Pancreas (tissue), 10 donors: ENCODE measurements at regions not wholly inside any gene's neighbourhood (a gene's known extent, or its start where the extent isn't known, plus 50 kb on each side); places are given as distances from the start of the nearest gene placed in this dataset.

ENCODE experiments used
- ATAC-seq, 4 donors: fragments of 200-7000 bp; cut with Tn5 transposase; one replicate each; pipeline versions ENCODE4 v1.8.0 to v1.9.1; 2020; ENCODE audit warnings: mild to moderate bottlenecking in 4 of 4, moderate library complexity in 4 of 4
- DNase-seq, 6 donors: peaks; one replicate each; pipeline ENCODE4 v3.0.0-alpha.2; 2020
- FAIRE-seq: peaks from 2 replicates; lab custom pipeline; 2012; peaks lifted over from hg19 to GRCh38; lab: Jason Lieb, UNC
- H3K27ac ChIP-seq, 4 donors: fragments of 200-600 bp; sonication (generic); 1 replicate in 3 of 4; 2 replicates in 1 of 4; pipeline versions ENCODE4 v1.5.0 to v1.8.0; 2020
- H3K27me3 ChIP-seq, 4 donors: fragments of 200-600 bp; one replicate each; pipeline ENCODE4 v1.8.0; 2021
- H3K36me3 ChIP-seq, 3 donors: fragments of 200-600 bp; sonication (generic) in 1 of 3; one replicate each; pipeline versions ENCODE4 v1.5.0 to v1.8.0; 2020 to 2021
- H3K4me1 ChIP-seq, 3 donors: fragments of 200-600 bp; one replicate each; pipeline ENCODE4 v1.8.0; 2021
- H3K4me3 ChIP-seq, 4 donors: fragments of 200-600 bp; sonication (generic) in 2 of 4; one replicate each; pipeline versions ENCODE4 v1.5.0 to v1.8.0; 2020 to 2021
- H3K9me3 ChIP-seq, 4 donors: fragments of 200-600 bp; one replicate each; pipeline ENCODE4 v1.8.0; 2021
- CTCF ChIP-seq, 4 donors: fragments of 200-600 bp; sonication (generic) in 3 of 4; IDR thresholded peaks; one replicate each; pipeline versions ENCODE4 v1.5.0 to v1.8.0; 2021; ENCODE audit warnings: antibody characterized with exemption in 4 of 4
- WGBS, 2 donors: extraction: QIAGEN DNeasy Blood & Tissue Kit; methylation state at CpG; one replicate each; pipeline ENCODE4 v1.1.7; 2013; 5-methylcytosine and 5-hydroxymethylcytosine counted together
- intact Hi-C, 3 donors: fragments of 100-400 bp; cut with DNase I; formaldehyde crosslinking; loops; one replicate each; pipeline versions ENCODE4 v1.11.1 to v1.14.2; 2022
- donor health status: healthy with polysubstance abuse.
- donor health status: DM: no; HTN: no; CAD: no; lungs with moderate emphysema.
- donor health status: DM: no; HTN: no; CAD: no.
- donor health status: control.
- donor health status: control.
- donor health status: Bipolar disorder and iron deficiency.
- donor health status: DM: yes; HTN: yes; CAD: no.
- donor health status: DM: no; HTN: no; CAD: no.
- donor health status: DM: no; HTN: no; CAD: no.
- donor health status: DM: yes; HTN: yes; CAD: no.

- Histone ChIP-seq H3K4me1 (no peaks in the 10 kb centered on the region), H3K27ac (no peak overlapping the region), H3K4me3 (no peak overlapping the region), H3K36me3 (no peaks in the 10 kb centered on the region), H3K9me3 (no peaks in the 10 kb centered on the region), H3K27me3 (no peaks in the 10 kb centered on the region)
- ATAC-seq (no peak), DNase-seq (no peak), FAIRE-seq (no peak)
- WGBS, 2 donors, result 64 to 66% methylated on average over 3 of the region's 3 CpGs
- TF ChIP-seq CTCF (IDR thresholded peaks at IDR 0.05), result no peak
- intact Hi-C loops, result no loop called here
These were observed 183.7 kb downstream of the EXOC5 start for GRCh38 chr14:57085043-57085442.

GRCh38 chr14:57080691-57081090 lies 188.0 kb downstream of the EXOC5 start:
- 78 to 86% methylated on average over 3 of the region's 3 CpGs for WGBS, 2 donors
- no peak overlapping the region for H3K27ac ChIP-seq
- no peak overlapping the region for H3K4me3 ChIP-seq
- H3K36me3 ChIP-seq, result no peaks in the 10 kb centered on the region
- H3K4me1 ChIP-seq, result no peaks in the 10 kb centered on the region
- no peak for TF ChIP-seq CTCF (IDR thresholded peaks at IDR 0.05)
- H3K27me3 ChIP-seq, result peaks cover 0 to 2% (median 0%) of the 10 kb centered on the region in 4 donors
- intact Hi-C loops, result no loop called here
- DNase-seq, result no peak
- ATAC-seq, result no peak
- no peaks in the 10 kb centered on the region for H3K9me3 ChIP-seq
- FAIRE-seq, result no peak

GRCh38 chr14:57078054-57078453 lies 190.7 kb downstream of the EXOC5 start:
- intact Hi-C loops, result no loop called here
- FAIRE-seq (no peak), ATAC-seq (no peak), DNase-seq (no peak)
- Histone ChIP-seq H3K9me3 (no peaks in the 10 kb centered on the region), H3K4me1 (no peaks in the 10 kb centered on the region), H3K4me3 (no peak overlapping the region), H3K36me3 (no peaks in the 10 kb centered on the region), H3K27me3 (peaks cover 0 to 3% (median 0%) of the 10 kb centered on the region in 4 donors), H3K27ac (no peak overlapping the region)
- no peak for TF ChIP-seq CTCF (IDR thresholded peaks at IDR 0.05)
- WGBS, 2 donors, result 92 to 97% methylated on average over 2 of the region's 2 CpGs

GRCh38 chr14:57073986-57074385 lies 194.7 kb downstream of the EXOC5 start:
- intact Hi-C loops, result no loop called here
- Histone ChIP-seq H3K9me3 (no peaks in the 10 kb centered on the region), H3K36me3 (no peaks in the 10 kb centered on the region), H3K27me3 (peaks cover 0 to 3% (median 0%) of the 10 kb centered on the region in 4 donors), H3K4me3 (no peak overlapping the region), H3K4me1 (no peaks in the 10 kb centered on the region), H3K27ac (no peak overlapping the region)
- ATAC-seq (no peak), DNase-seq (no peak), FAIRE-seq (no peak)
- no peak for TF ChIP-seq CTCF (IDR thresholded peaks at IDR 0.05)
- WGBS, 2 donors, result 66 to 74% methylated on average over 5 of the region's 5 CpGs

- no peak for FAIRE-seq
- 93 to 97% methylated on average over 1 of the region's 1 CpG for WGBS, 2 donors
- H3K27ac ChIP-seq, result no peak overlapping the region
These were observed 197.1 kb downstream of the EXOC5 start for GRCh38 chr14:57071639-57072038.

More at GRCh38 chr14:57071639-57072038, 197.1 kb downstream of the EXOC5 start:
- no peak for TF ChIP-seq CTCF (IDR thresholded peaks at IDR 0.05)
- Histone ChIP-seq H3K9me3 (no peaks in the 10 kb centered on the region), H3K27me3 (peaks cover 0 to 5% (median 2%) of the 10 kb centered on the region in 4 donors), H3K4me3 (no peak overlapping the region), H3K4me1 (peaks cover 0 to 2% (median 0%) of the 10 kb centered on the region in 3 donors), H3K36me3 (no peaks in the 10 kb centered on the region)
- ATAC-seq (no peak), DNase-seq (no peak)
- intact Hi-C loops, result no loop called here
